ENCODE measurements at regions not wholly inside any gene's neighbourhood (a gene's known extent, or its start where the extent isn't known, plus 50 kb on each side); places are given as distances from the start of the nearest gene placed in this dataset.
"Not testable (repeated sequence)": the region's sequence is repeated elsewhere in the genome, so short reads cannot be mapped to it uniquely, and the experiment has no call there.

GRCh38 chr18:51573886-51574285, 376.4 kb upstream of the MEX3C start:
- not testable (repeated sequence) for DNase-seq (ENCODE audit: low read depth in 3 of 3, low spot score in 1 of 3)

GRCh38 chr18:51575171-51575570, 377.7 kb upstream of the MEX3C start:
- DNase-seq (ENCODE audit: low read depth in 3 of 3, low spot score in 1 of 3) = no peak

- DNase-seq (ENCODE audit: low read depth in 3 of 3, low spot score in 1 of 3) = no peak
Measured at GRCh38 chr18:51578406-51578980, 381.0 kb upstream of the MEX3C start.

GRCh38 chr18:51580580-51580979, 383.1 kb upstream of the MEX3C start:
- DNase-seq (ENCODE audit: low read depth in 3 of 3, low spot score in 1 of 3) = no peak

- no peak for DNase-seq (ENCODE audit: low read depth in 3 of 3, low spot score in 1 of 3)
Measured at GRCh38 chr18:51582551-51582950, 385.1 kb upstream of the MEX3C start.

- DNase-seq (ENCODE audit: low read depth in 3 of 3, low spot score in 1 of 3) = no peak
Measured at GRCh38 chr18:51588616-51589015, 391.1 kb upstream of the MEX3C start.

GRCh38 chr18:51593931-51594330, 396.4 kb upstream of the MEX3C start:
- no peak for DNase-seq (ENCODE audit: low read depth in 3 of 3, low spot score in 1 of 3)

GRCh38 chr18:51603111-51603510, 405.6 kb upstream of the MEX3C start:
- no peak for DNase-seq (ENCODE audit: low read depth in 3 of 3, low spot score in 1 of 3)

- no peak for DNase-seq (ENCODE audit: low read depth in 3 of 3, low spot score in 1 of 3)
Measured at GRCh38 chr18:51603551-51603950, 406.1 kb upstream of the MEX3C start.

- no peak for DNase-seq (ENCODE audit: low read depth in 3 of 3, low spot score in 1 of 3)
Measured at GRCh38 chr18:51610481-51610880, 413.0 kb upstream of the MEX3C start.

GRCh38 chr18:51611326-51611725, 413.8 kb upstream of the MEX3C start:
- DNase-seq (ENCODE audit: low read depth in 3 of 3, low spot score in 1 of 3) = no peak

- DNase-seq (ENCODE audit: low read depth in 3 of 3, low spot score in 1 of 3) = no peak
Measured at GRCh38 chr18:51614033-51614432, 416.6 kb upstream of the MEX3C start.

GRCh38 chr18:51614967-51615571, 417.6 kb upstream of the MEX3C start:
- DNase-seq (ENCODE audit: low read depth in 3 of 3, low spot score in 1 of 3) = no peak

GRCh38 chr18:51617167-51617566, 419.7 kb upstream of the MEX3C start:
- no peak for DNase-seq (ENCODE audit: low read depth in 3 of 3, low spot score in 1 of 3)

GRCh38 chr18:51617572-51618260, 420.2 kb upstream of the MEX3C start:
- DNase-seq (ENCODE audit: low read depth in 3 of 3, low spot score in 1 of 3) = no peak

GRCh38 chr18:51619283-51619682, 421.8 kb upstream of the MEX3C start:
- no peak for DNase-seq (ENCODE audit: low read depth in 3 of 3, low spot score in 1 of 3)

GRCh38 chr18:51621113-51621863, 423.8 kb upstream of the MEX3C start:
- DNase-seq (ENCODE audit: low read depth in 3 of 3, low spot score in 1 of 3) = no peak

- no peak for DNase-seq (ENCODE audit: low read depth in 3 of 3, low spot score in 1 of 3)
Measured at GRCh38 chr18:51621864-51622160, 424.3 kb upstream of the MEX3C start.

- no peak for DNase-seq (ENCODE audit: low read depth in 3 of 3, low spot score in 1 of 3)
Measured at GRCh38 chr18:51622702-51623101, 425.2 kb upstream of the MEX3C start.

GRCh38 chr18:51623653-51624052, 426.2 kb upstream of the MEX3C start:
- no peak for DNase-seq (ENCODE audit: low read depth in 3 of 3, low spot score in 1 of 3)

- DNase-seq (ENCODE audit: low read depth in 3 of 3, low spot score in 1 of 3) = no peak
Measured at GRCh38 chr18:51630706-51631105, 433.2 kb upstream of the MEX3C start.

GRCh38 chr18:51637881-51638280, 440.4 kb upstream of the MEX3C start:
- DNase-seq (ENCODE audit: low read depth in 3 of 3, low spot score in 1 of 3) = no peak
